GM12873 (cell line): ENCODE measurements at regions not wholly inside any gene's neighbourhood (a gene's known extent, or its start where the extent isn't known, plus 50 kb on each side); places are given as distances from the start of the nearest gene placed in this dataset.

ENCODE experiments used
- TF ChIP-seq, protein P1 (sequence below): IDR thresholded peaks from 2 replicates; pipeline ENCODE4 v1.5.1; 2012; ENCODE audit warnings: low read depth, mild to moderate bottlenecking, moderate library complexity, low read length, control low read depth; ENCODE audit not compliant: insufficient read depth; ENCODE audit errors: missing control alignments

DNA sequence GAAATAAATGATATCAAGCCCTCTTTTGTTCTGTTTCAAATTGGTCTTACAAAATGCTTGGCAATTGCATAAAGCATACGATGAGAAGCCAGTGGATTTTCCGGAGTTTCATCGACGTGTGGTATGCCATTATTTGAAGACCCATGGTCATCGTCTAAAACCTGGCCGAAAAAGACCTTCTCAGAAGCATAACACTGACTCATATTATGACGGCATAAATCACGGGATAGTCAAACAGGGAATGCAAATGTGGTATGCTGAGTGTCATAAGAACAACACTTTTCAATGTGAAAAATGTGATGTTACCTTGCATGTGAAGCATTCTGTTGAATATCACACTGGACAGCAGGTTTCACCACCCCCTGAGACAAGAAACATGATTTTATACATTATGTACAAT is 695.2 kb downstream of the GRXCR1 start:
- TF ChIP-seq, protein P1, sequence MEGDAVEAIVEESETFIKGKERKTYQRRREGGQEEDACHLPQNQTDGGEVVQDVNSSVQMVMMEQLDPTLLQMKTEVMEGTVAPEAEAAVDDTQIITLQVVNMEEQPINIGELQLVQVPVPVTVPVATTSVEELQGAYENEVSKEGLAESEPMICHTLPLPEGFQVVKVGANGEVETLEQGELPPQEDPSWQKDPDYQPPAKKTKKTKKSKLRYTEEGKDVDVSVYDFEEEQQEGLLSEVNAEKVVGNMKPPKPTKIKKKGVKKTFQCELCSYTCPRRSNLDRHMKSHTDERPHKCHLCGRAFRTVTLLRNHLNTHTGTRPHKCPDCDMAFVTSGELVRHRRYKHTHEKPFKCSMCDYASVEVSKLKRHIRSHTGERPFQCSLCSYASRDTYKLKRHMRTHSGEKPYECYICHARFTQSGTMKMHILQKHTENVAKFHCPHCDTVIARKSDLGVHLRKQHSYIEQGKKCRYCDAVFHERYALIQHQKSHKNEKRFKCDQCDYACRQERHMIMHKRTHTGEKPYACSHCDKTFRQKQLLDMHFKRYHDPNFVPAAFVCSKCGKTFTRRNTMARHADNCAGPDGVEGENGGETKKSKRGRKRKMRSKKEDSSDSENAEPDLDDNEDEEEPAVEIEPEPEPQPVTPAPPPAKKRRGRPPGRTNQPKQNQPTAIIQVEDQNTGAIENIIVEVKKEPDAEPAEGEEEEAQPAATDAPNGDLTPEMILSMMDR, result no peak

DNA sequence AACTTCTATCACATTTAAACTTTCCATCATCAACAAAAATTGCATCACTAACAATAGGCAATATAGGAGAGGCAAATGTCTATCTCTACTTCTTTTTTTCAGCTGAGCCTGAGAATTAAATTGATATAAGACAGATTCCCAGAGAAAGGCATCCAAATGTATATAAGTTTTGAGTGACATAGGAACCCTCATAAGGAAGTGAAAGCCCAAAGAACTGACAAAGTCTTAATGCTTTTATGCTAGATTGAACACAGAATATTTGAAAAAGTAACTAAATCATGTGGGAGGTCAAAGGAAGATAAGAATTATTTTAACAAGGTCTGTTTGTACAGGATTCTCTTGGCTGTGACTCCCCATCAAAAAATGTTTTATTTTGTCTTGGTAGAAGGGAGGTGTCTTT is 714.9 kb downstream of the GRXCR1 start:
- TF ChIP-seq, protein P1, result no peak

DNA sequence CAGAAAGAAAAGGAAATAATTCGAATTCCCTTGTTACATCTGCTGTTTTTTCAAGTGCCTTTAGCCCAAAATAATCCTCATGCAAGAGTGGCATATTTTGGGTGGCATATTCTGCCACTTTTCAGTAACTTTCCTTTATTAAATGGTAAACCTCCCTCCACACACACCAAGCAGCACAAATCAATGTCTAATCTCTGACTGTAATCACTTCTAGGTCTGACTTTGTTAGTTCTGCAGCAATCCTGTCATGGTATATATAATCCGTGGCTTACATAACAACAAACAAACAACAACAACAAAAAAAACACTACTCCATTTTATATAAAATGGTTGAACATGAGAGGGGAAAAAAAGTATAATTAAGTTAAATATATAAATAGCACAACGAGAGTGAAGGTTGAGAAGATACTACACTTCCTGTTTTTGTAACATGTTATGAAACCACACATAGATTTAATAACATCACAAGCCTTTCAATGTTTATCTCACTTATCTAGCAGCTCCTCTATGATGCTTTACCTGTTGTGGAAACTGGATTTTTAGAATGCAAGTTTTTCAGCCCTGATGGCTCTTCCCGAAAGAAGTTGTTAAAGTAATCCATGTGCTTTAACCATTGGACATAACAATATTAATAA is 715.4 kb downstream of the GRXCR1 start:
- TF ChIP-seq, protein P1, result no peak

DNA sequence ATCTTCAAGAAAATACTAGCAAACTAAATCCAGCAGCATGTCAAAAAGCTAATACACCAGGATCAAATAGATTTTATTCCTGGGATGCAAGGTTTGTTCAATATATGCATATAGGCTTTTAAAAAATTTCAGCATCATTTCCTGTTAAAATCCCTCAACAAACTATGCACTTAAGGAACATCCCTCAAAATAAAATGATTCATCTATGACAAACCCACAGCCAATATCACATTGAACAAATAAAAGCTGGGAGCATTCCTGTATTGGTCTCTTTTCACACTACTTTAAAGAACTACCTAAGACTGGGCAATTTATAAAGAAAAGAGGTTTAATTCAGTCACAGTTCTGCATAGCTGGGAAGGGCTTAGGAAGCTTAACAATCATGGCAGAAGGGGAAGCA is 726.7 kb downstream of the GRXCR1 start:
- TF ChIP-seq, protein P1, result no peak

- TF ChIP-seq, protein P1, result no peak
These were observed 759.5 kb downstream of the GRXCR1 start for GRCh38 chr4:43651991-43652390.

DNA sequence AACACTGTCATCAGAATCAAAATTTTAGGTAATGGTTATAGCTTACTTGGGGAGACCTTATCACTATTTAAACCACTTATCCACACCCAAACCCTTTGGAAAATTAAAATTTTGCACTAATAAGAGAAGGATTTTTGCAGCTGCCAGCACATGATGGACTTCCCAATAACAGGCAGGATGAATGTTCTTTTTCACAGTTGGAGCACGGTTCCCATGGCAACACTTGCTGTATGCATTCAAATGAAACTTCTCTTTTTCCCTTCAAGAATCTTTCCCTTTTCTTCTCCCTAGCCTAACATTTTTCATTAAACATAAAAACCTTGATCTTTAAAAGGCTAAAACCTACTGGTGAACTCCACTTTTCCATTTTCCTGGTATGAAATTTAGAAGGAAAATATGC is 768.2 kb downstream of the KCTD8 start:
- TF ChIP-seq, protein P1, result no peak

DNA sequence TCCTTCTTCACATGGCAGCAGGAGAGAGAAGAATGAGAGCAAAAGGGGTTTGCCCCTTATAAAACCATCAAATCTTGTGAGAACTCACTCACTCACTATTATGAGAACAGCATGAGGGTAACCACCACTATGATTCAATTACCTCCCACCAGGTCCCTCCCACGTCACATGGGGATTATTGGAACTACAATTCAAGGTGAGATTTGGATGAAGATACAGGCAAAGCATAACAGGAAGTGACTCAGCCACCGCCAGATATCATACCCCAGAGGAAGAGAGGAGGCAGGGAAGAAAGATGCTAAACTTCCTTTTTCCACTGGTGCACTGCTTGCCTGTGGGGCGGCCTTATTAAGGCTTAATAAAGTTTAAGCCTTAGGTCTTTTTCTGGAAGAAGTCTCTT is 766.1 kb downstream of the KCTD8 start:
- TF ChIP-seq, protein P1, result no peak
